ENCODE measurements at regions not wholly inside any gene's neighbourhood (a gene's known extent, or its start where the extent isn't known, plus 50 kb on each side); places are given as distances from the start of the nearest gene placed in this dataset.

DNA sequence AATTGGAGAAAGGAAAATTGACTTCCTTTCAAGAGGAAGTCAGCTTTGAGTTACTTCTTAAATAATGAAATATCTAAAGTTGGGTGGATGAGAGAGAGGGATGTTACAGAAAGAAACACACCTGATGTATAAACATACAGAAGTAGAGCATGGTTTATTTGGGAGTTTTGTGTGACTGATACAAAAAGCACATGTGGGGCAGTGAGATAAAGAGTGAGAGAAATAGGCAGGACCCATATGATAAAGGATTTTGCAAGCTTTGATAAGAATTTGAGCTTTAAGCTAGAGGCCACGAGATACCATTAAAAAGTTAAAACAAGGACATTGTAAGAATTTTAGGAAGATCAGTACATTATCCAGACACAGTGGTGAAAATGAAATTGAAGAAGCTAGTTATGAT is 263.3 kb upstream of the GPRIN3 start:
- no peaks in the 10 kb centered on the region for H3K4me1 ChIP-seq
- no peaks in the 10 kb centered on the region for H3K9me3 ChIP-seq
- no peaks in the 10 kb centered on the region for H3K36me3 ChIP-seq
- H3K27ac ChIP-seq, result no peak overlapping the region
- no peak overlapping the region for H3K4me3 ChIP-seq
- H3K27me3 ChIP-seq, result no peaks in the 10 kb centered on the region
- 79% methylated on average over 1 of the region's 1 CpG for WGBS
- DNase-seq (ENCODE audit: low spot score in 2 of 2), result no peak
- TF ChIP-seq EP300 (IDR thresholded peaks at IDR 0.05) (no peak), POLR2AphosphoS5 (IDR thresholded peaks at IDR 0.05) (no peak), POLR2A (IDR thresholded peaks at IDR 0.05) (no peak)
- TF ChIP-seq, protein P1, sequence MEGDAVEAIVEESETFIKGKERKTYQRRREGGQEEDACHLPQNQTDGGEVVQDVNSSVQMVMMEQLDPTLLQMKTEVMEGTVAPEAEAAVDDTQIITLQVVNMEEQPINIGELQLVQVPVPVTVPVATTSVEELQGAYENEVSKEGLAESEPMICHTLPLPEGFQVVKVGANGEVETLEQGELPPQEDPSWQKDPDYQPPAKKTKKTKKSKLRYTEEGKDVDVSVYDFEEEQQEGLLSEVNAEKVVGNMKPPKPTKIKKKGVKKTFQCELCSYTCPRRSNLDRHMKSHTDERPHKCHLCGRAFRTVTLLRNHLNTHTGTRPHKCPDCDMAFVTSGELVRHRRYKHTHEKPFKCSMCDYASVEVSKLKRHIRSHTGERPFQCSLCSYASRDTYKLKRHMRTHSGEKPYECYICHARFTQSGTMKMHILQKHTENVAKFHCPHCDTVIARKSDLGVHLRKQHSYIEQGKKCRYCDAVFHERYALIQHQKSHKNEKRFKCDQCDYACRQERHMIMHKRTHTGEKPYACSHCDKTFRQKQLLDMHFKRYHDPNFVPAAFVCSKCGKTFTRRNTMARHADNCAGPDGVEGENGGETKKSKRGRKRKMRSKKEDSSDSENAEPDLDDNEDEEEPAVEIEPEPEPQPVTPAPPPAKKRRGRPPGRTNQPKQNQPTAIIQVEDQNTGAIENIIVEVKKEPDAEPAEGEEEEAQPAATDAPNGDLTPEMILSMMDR (IDR thresholded peaks at IDR 0.05), result no peak

DNA sequence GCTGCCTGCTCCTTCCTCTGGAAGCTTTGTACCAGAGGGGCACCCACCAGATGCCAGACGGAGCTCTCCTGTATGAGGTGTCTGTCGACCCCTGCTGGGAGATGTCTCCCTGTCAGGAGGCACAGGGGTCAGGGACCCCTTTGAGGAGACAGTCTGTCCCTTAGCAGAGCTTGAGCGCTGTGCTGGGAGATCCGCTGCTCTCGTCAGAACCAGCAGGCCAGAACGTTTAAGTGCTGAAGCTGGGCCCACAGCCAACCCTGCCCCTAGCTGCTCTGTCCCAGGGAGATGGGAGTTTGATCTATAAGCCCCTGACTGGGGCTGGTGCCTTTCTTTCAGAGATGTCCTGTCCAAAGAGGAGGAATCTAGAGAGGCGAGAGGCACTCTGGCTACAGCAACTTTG is 260.3 kb upstream of the GPRIN3 start:
- Histone ChIP-seq H3K27ac (no peak overlapping the region), H3K9me3 (no peaks in the 10 kb centered on the region), H3K4me1 (no peaks in the 10 kb centered on the region), H3K27me3 (no peaks in the 10 kb centered on the region), H3K4me3 (no peak overlapping the region), H3K36me3 (no peaks in the 10 kb centered on the region)
- DNase-seq (ENCODE audit: low spot score in 2 of 2), result no peak
- TF ChIP-seq POLR2A (IDR thresholded peaks at IDR 0.05), result no peak
- no peak for TF ChIP-seq EP300 (IDR thresholded peaks at IDR 0.05)
- TF ChIP-seq, protein P1 (IDR thresholded peaks at IDR 0.05), result no peak
- no peak for TF ChIP-seq POLR2AphosphoS5 (IDR thresholded peaks at IDR 0.05)
- WGBS, result 65% methylated on average over 6 of the region's 7 CpGs

DNA sequence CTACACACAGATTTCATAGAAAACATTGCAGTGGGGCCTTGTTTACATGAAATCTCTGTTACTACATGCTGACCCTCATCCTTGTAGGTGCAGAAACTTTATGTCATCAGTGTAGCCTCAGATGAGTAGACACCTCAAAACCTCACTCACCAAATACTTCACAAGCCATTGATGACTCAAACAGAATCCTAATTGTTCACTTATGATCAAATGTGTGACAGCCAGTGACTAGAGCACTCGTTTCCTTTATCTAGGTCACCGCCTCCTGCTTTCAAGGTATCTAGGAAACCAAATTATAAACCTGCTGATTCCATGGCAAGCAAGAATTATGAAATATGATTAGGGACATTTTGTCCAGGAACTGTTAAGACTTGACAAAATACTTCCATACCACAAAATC is 255.8 kb upstream of the GPRIN3 start:
- 50% methylated on average over 2 of the region's 2 CpGs for WGBS
- no peaks in the 10 kb centered on the region for H3K4me1 ChIP-seq
- H3K27ac ChIP-seq, result no peak overlapping the region
- no peaks in the 10 kb centered on the region for H3K9me3 ChIP-seq
- no peaks in the 10 kb centered on the region for H3K27me3 ChIP-seq
- no peak for DNase-seq (ENCODE audit: low spot score in 2 of 2)
- H3K4me3 ChIP-seq, result no peak overlapping the region
- TF ChIP-seq EP300 (IDR thresholded peaks at IDR 0.05) (no peak), POLR2AphosphoS5 (IDR thresholded peaks at IDR 0.05) (no peak), POLR2A (IDR thresholded peaks at IDR 0.05) (no peak)
- TF ChIP-seq, protein P1 (IDR thresholded peaks at IDR 0.05), result no peak
- H3K36me3 ChIP-seq, result no peaks in the 10 kb centered on the region

DNA sequence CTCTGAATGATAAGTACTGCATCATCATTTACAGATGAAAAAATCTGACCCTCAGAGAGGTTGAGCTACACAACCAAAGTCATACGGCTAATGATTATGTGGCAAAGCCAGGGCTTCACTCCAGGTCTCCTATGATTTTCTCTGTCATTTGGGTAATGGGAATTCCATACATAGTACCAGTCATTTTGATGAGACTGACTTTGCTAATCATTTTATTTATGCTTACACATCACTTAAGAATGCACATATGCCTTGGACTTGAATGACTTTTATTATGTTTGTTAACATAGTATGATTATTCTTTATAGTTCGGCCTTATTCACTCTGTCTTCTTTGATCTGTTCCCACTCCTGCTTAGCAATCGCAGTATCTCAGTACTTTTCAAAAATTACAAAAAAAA is 255.1 kb upstream of the GPRIN3 start:
- H3K4me1 ChIP-seq, result no peaks in the 10 kb centered on the region
- 81% methylated on average over 3 of the region's 3 CpGs for WGBS

DNA sequence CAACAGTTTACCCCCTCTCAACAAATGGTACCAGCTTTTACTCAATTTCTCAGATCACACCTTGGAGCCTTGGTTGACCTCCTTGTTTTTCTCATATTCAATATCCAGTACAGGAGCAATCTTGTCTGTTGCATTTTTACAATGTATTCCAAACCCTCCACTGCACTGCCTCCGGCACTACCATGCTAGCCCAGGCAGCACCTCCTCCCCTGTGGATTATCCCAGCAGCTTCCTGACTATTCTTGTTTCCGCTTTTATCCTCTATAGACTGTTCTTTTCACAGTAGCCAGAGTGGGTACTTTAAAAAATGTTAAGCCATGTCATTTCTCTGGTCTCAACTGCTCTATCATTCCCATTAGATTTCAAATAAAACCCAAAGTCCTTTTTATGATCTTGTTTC is 253.4 kb upstream of the GPRIN3 start:
- no peaks in the 10 kb centered on the region for H3K9me3 ChIP-seq
- 73% methylated on average over 2 of the region's 2 CpGs for WGBS
- no peaks in the 10 kb centered on the region for H3K36me3 ChIP-seq
- TF ChIP-seq POLR2A (IDR thresholded peaks at IDR 0.05) (no peak), EP300 (IDR thresholded peaks at IDR 0.05) (no peak), POLR2AphosphoS5 (IDR thresholded peaks at IDR 0.05) (no peak)
- TF ChIP-seq, protein P1 (IDR thresholded peaks at IDR 0.05), result no peak
- no peak overlapping the region for H3K27ac ChIP-seq
- no peaks in the 10 kb centered on the region for H3K27me3 ChIP-seq
- no peak overlapping the region for H3K4me3 ChIP-seq
- no peaks in the 10 kb centered on the region for H3K4me1 ChIP-seq
- DNase-seq (ENCODE audit: low spot score in 2 of 2), result no peak

More for the DNA sequence above, 255.1 kb upstream of the GPRIN3 start:
- no peak overlapping the region for H3K27ac ChIP-seq
- no peaks in the 10 kb centered on the region for H3K27me3 ChIP-seq
- DNase-seq (ENCODE audit: low spot score in 2 of 2), result no peak
- no peak overlapping the region for H3K4me3 ChIP-seq
- H3K36me3 ChIP-seq, result no peaks in the 10 kb centered on the region
- no peak for TF ChIP-seq POLR2A (IDR thresholded peaks at IDR 0.05)
- no peak for TF ChIP-seq EP300 (IDR thresholded peaks at IDR 0.05)
- no peak for TF ChIP-seq POLR2AphosphoS5 (IDR thresholded peaks at IDR 0.05)
- TF ChIP-seq, protein P1 (IDR thresholded peaks at IDR 0.05), result no peak
- H3K9me3 ChIP-seq, result no peaks in the 10 kb centered on the region
